Left forelimb (tissue), 1 donor: ENCODE measurements at regions not wholly inside any gene's neighbourhood (a gene's known extent, or its start where the extent isn't known, plus 50 kb on each side); places are given as distances from the start of the nearest gene placed in this dataset.

ENCODE experiments used
- DNase-seq: peaks from one replicate; pipeline ENCODE4 v3.0.0-alpha.2; 2018; ENCODE audit warnings: low spot score

DNA sequence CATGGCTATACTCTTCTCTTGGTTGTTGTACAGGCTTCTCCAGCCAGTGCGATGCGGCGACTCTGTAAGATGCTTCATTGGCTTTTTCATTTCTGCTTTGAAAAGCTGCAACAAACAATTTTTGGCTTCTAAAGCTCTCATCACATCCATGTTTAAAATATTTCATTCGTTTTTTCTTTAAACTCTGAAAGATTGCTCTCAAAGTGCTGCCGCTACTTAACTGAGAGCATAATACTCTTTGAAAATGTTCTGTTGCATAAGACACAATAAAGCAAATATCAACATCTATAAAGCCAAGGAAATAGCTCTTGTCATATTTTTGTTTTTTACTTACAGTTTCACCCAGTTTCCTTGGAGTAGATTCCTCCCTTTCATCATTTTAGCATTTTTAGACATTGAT is 468.3 kb downstream of the TBC1D22A start:
- no peak for DNase-seq

DNA sequence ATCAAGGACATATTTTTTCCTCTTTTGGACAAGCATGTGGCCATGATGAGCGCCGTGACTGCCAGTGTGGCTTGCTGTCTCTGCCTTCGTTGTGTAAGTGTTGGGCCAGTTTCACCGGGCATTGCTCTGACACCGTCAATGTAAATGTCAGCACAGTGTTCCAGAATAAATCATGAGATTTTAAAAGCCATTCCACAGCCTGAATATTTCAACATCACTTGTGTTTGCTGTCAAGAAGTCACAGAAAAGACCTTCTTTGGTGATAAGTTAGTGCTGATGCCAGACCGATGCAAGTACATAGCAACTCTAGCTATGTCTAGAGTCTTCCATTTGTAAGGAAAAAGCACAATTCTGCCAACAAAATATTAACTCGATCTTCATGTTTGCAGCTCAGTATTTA is 467.8 kb downstream of the TBC1D22A start:
- no peak for DNase-seq

DNA sequence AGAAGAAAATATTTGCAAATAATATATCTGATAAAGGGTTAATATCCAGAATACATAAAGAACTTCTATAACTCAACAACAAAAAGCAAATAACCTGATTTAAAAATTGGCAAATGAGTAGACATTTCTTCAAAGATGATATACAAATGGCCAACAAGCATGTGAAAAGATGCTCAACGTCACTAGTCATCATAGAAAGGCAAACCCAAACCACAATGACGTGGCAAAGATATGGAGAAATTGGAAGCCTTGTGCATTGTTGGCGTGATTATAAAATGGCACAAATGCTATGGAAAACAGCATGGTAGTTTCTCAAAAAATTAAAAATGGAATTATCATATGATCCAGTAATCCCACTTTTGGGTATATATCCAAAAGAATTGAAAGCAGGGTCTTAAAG is 466.3 kb downstream of the TBC1D22A start:
- DNase-seq, result no peak

DNA sequence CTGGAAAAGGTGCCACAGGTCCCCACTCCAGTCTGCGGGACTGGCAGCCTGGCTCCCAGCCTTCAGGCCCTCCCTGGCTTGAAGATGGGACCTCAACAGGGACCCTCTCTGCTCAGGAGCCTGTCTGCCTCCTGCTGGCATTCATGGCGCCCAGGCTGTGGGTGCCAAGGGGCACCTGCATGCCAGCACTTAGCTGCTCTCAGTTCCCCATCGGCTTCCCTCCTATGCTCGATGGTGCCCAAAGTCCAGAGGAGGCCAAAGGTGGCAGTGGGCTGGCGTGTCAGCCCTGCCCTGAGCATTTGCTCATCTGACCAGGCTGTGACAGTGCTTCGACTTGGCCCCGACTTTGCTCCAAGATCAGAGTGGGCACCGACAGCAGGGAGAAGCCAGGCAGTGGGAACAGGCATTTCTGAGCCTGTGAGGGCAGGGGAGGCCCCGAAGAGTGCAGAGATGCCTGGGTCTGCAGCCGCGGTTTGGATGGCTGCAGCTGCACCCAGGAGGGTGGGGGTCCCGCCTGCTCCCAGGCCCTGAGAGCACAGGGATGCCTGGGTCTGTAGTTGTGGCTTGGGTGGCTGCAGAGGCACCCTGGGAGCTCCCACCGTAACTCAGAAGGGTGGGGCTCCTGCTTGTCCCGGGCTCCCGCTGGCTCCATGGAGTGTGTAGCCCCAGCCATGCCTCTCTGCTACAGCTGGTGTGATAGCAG is 463.6 kb downstream of the TBC1D22A start:
- DNase-seq, result no peak

DNA sequence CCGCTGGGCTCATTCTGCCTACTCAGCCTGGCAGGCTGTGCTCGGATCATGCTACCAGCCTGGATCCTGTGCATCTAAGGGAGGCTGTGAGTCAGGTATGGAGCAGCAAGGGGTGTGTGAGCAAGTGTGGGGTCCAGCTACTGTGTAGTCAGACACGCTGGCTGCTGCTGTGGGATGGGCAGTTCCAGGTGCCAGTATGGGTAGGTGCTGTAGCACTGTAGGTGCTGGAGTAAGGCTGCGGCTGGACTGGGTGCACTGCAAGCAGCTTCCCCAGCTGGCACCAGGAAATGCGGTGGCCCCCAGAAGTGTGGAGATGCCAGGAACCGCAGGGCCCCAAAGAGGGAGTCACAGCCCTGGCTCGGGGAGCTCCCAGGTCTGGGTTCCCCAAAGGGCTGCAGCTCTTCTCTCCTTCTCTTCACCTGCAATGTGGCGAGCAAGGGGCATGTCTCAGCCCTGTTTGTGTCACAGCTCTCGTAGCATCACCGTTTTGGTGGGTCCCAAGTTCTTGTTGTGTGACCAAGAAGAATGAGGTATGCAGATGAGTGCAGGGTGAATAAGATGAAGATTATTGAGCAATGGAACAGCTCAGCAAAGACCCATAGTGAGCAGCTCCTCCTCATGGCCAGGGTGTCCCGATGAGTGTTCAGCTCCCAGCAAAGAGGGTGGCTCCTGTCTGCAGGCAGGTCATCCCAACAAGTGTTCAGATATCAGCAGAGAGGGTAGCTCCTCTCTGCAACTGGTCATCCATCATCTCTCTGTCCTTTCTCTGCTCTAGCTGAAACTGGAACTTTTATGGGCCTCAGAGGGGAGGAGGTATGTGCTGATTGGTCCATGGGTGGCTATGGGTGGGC is 462.9 kb downstream of the TBC1D22A start:
- DNase-seq, result no peak
